GM13977 (cell line): ENCODE measurements at regions not wholly inside any gene's neighbourhood (a gene's known extent, or its start where the extent isn't known, plus 50 kb on each side); places are given as distances from the start of the nearest gene placed in this dataset.

Source experiments
- DNase-seq: peaks from one replicate; pipeline ENCODE4 v3.0.0; 2012; ENCODE audit warnings: low spot score
- CTCF ChIP-seq: IDR thresholded peaks from 2 replicates; pipeline ENCODE4 v1.5.1; 2012; ENCODE audit warnings: mild to moderate bottlenecking, control low read depth; ENCODE audit not compliant: insufficient read depth; ENCODE audit errors: extremely low read depth, missing control alignments
- in situ Hi-C: fragments of 300-500 bp; cut with MboI; formaldehyde crosslinking; loops from one replicate; pipeline ENCODE4 v1.12.0; 2022; ENCODE audit warnings: low sequenced_read_pairs, low pct_unique_long_range_greater_than_20kb, mixed read lengths, inconsistent platforms; ENCODE audit not compliant: unreplicated experiment

- TF ChIP-seq CTCF, result no peak
- in situ Hi-C loops, result no loop called here
- no peak for DNase-seq
Measured at GRCh38 chr18:68564961-68565360, 149.9 kb downstream of the TMX3 start.

DNA sequence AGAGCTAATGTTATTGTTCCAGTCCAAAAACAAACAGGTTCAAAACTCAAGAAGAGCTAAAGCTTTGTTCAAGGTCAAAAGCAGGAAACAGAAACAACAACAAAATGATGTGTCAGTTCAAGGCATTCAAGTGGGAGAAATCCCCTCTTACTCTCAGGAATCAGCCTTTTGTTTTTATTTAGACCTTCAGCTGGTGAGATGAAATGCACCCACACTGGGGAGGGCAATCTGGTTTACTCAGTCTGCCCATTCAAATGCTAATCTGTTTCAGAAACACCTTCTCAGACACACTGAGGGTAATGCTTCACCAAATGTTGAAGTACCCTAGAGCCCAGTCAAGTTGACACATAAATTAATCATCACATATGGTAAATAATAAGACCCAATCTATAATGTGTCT is 150.6 kb downstream of the TMX3 start:
- in situ Hi-C loops, result no loop called here
- no peak for TF ChIP-seq CTCF
- no peak for DNase-seq

DNA sequence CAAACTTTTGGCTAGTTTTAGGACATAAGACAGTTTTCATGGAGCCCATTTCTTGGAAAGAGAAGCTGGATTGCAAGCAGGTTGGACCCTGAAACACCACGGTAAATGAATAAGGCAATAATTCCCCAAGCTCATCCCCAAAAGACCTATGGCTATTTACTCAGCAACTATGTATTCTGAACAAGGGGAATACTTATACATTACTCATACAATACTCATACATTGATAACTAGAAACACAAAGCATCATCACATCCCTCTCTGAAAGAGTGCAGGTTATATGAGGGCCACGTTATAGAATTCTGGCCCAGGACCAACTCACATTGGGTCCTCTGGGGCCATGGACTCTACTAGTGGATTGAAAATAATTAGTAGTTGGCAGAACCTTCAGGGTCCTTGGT is 154.8 kb downstream of the TMX3 start:
- in situ Hi-C loops, result no loop called here
- no peak for TF ChIP-seq CTCF
- DNase-seq, result no peak

GRCh38 chr18:68557183-68557582 is 157.7 kb downstream of the TMX3 start:
- in situ Hi-C loops, result no loop called here
- no peak for DNase-seq
- no peak for TF ChIP-seq CTCF

DNA sequence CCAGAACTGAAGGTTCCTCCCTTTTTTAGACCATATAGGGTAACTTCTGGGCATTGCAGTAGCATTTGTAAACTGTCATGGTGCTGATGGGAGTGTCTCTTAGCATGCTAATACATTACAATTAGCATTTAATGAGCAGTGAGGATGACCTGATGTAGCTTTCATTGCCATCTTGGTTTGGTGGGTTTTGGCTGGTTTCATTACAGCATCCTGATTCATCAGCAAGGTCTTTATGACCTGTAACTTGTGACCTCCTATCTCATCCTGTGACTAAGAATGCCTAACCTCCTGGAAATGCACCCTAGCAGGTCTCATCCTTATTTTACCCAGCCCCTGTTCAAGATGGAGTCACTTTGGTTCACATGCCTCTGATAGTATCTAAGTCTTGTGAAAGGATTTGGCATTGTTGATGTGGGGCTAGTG is 159.0 kb downstream of the TMX3 start:
- TF ChIP-seq CTCF, result no peak
- in situ Hi-C loops, result no loop called here
- no peak for DNase-seq

DNA sequence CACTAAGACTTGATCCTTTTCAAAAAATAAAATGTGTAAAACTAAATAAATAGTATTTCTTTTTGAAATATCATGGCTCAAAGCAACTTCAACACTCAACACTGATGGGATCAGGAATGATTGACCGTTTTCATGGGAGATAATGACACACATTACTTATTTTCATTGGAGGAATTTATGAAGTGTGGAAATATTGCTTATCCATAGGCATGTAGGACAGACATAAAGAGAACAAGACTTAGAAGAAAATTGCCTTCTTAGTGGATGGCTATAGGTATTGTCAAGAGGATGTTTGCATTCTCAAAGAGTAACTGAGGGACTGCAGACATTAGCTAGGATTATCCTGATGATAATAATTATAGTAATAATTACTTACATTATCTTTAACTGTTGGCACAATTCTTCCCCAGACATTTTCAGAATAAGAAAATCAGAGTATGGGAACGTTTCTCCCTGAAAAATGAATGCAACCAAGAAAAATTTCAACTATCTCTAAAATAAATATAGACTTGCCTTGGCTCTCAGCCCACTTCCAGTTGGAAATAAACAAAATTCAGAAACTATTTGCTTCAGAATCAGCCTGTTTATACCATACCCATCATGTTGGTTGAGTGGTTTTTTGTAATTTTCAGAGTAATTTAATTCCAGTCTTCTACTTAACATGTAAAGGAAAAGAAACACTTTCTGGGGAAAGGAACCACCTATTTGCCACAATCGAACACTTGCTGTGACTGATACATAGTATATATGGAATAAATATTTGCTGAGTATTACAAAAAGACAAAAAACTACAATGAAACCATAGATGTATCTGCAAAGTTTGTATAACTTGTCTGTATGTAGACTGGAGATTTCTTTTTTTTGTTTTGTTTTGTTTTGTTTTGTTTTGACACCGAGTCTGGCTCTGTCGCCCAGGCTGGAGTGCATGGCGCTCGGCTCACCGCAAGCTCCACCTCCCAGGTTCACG is 165.7 kb downstream of the TMX3 start:
- in situ Hi-C loops, result no loop called here
- no peak for DNase-seq
- TF ChIP-seq CTCF, result no peak

DNA sequence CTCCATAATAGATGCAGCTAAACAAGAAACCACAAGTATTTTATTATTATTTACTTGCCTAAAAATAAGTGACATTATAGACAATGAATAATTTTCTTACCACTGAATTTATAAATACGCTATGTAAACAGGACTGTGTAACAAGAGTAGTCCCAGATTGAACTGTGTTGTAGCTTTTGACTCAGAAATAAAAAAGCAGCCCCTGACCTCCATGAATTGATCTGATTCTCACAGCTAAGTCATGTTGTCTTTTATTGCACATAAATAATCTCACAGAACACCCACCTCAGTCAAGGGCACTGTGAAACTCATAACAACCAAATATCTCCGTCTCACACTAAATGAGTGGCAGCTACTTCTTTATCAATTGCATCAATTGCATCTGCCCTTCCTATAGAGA is 171.6 kb downstream of the TMX3 start:
- in situ Hi-C loops, result no loop called here
- TF ChIP-seq CTCF, result no peak
- DNase-seq, result no peak
